Peyer's patch (tissue), 4 donors: ENCODE measurements at regions not wholly inside any gene's neighbourhood (a gene's known extent, or its start where the extent isn't known, plus 50 kb on each side); places are given as distances from the start of the nearest gene placed in this dataset.

ENCODE experiments used
- POLR2A ChIP-seq, 2 donors: fragments of 450-650 bp; IDR thresholded peaks; one replicate each; pipeline ENCODE4 v1.5.1; 2017; ENCODE audit warnings: antibody characterized with exemption in 2 of 2, mild to moderate bottlenecking in 2 of 2, moderate library complexity in 2 of 2
- TF ChIP-seq, protein P1 (sequence below), 6 experiments: fragments of 450-650 bp in 4 of 6; fragments of 200-600 bp in 2 of 6; sonication (generic) in 1 of 6; IDR thresholded peaks; one replicate each; pipeline ENCODE4 v1.5.1; 2017 to 2019; ENCODE audit warnings: antibody characterized with exemption in 6 of 6, mild to moderate bottlenecking in 3 of 6, moderate library complexity in 1 of 6

DNA sequence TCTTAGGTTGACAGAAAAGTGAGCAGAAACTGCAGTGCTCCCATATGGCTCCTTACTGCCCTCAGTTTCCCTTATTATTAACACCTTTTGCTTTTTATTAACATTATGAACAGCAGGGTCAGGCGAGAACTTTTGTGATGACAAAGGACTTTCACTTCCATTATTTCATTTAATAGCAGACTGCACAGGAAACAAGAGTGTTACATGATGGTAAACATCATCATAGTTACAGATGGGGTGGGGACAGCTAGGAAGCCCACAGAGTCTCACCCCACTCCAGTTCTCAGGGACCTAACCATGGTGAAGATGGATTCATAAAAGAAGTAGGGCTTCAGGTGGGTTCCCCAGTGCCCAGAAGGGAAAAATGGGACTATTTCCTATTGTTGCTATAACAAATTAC is 110.1 kb upstream of the PELI2 start:
- TF ChIP-seq POLR2A (IDR thresholded peaks at IDR 0.05), result no peak
- TF ChIP-seq, protein P1, sequence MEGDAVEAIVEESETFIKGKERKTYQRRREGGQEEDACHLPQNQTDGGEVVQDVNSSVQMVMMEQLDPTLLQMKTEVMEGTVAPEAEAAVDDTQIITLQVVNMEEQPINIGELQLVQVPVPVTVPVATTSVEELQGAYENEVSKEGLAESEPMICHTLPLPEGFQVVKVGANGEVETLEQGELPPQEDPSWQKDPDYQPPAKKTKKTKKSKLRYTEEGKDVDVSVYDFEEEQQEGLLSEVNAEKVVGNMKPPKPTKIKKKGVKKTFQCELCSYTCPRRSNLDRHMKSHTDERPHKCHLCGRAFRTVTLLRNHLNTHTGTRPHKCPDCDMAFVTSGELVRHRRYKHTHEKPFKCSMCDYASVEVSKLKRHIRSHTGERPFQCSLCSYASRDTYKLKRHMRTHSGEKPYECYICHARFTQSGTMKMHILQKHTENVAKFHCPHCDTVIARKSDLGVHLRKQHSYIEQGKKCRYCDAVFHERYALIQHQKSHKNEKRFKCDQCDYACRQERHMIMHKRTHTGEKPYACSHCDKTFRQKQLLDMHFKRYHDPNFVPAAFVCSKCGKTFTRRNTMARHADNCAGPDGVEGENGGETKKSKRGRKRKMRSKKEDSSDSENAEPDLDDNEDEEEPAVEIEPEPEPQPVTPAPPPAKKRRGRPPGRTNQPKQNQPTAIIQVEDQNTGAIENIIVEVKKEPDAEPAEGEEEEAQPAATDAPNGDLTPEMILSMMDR (IDR thresholded peaks at IDR 0.05), result no peak
